ENCODE measurements at regions not wholly inside any gene's neighbourhood (a gene's known extent, or its start where the extent isn't known, plus 50 kb on each side); places are given as distances from the start of the nearest gene placed in this dataset.

- H3K27ac ChIP-seq, result no peak overlapping the region
- DNase-seq (ENCODE audit: low read depth, low spot score), result no peak
These were observed 83.0 kb upstream of the GATA5 start for GRCh38 chr20:62558779-62559178.

GRCh38 chr20:62560162-62560561 is 82.1 kb upstream of the SLCO4A1 start:
- no peak for DNase-seq (ENCODE audit: low read depth, low spot score)
- H3K27ac ChIP-seq, result no peak overlapping the region

- H3K27ac ChIP-seq, result no peak overlapping the region
- DNase-seq (ENCODE audit: low read depth, low spot score), result no peak
These were observed 81.1 kb upstream of the SLCO4A1 start for GRCh38 chr20:62561182-62561581.

DNA sequence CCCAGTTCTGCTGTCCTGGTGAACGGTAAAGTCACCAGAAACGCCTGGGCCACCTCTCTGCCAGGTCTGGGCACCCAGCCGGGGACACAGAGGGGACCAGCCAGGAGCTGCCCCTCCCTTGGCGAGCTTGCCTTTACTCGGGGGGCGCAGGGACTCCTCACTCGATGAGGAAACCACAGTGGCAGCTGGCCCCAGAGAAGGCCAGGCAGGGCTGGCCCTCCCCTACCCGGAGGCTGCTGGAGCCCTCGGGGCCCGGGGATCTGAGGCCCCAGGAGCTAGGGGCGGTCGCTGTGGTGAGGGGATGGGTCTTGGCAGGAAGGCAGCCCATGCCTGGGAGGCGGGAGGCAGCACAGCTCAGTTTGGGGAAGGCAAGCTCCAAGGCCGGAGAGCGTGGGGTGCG is 80.4 kb upstream of the SLCO4A1 start:
- H3K27ac ChIP-seq, result no peak overlapping the region
- no peak for DNase-seq (ENCODE audit: low read depth, low spot score)

GRCh38 chr20:62562831-62563230 is 79.5 kb upstream of the SLCO4A1 start:
- H3K27ac ChIP-seq, result no peak overlapping the region
- no peak for DNase-seq (ENCODE audit: low read depth, low spot score)

DNA sequence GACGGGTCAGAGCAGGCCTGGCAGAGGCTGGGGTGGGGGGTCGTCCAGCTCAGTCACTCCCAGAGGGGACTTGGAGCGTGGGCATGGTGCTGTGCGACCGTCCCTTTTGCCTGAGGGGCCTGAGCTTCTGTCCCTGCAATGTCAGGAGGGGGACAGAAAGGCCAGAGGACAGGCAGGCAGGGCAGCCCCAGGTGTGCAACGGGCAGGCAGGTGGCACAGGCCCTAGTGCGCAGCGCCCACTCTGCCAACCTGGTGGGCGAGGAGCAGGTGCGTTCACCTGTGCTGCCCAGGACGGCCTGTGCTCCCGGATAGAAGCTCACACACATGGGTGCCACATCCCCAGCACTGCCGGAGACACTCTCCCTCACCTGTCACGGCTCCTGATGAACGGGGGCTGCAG is 78.7 kb upstream of the SLCO4A1 start:
- DNase-seq (ENCODE audit: low read depth, low spot score), result no peak
- H3K27ac ChIP-seq, result no peak overlapping the region

DNA sequence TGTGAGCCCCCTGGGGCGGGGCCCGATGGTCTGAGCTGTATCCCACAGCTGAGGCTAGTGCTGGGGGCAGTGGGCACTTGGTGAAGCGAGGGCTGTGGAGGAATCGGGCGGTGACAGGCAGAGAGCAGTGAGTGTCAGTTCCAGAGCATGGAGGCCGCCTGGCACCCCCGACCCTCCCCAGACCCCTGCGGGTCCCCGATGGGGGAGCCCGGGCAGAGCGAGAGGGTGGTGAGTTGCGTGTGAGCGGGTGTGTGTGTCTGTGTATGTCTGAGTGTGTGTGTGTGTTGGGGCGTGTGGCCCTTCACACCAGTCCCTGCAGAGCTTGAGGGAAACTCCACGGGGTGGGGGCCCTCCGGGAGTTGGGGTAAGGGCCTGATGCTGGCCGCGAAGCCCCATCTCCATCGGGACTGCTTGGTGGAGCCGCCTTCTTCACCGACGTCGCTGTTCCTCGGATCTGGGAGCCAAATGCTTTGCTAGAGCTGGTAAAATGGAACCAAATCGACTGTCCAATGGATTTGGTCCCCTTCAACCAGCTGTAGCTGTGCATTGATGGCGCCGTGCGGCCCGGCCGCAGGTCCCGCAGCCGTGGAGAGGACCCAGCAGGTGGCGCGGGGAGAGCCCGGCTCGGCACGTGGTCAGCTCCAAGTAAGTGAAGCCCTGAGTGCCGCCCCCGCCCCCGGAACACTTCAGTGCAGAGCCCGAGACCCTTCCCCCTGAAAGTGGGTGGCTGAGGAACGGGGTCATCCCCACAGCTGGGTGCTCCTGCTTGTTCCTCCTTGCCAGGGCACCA is 77.7 kb upstream of the SLCO4A1 start:
- DNase-seq (ENCODE audit: low read depth, low spot score), result no peak
- H3K27ac ChIP-seq, result no peak overlapping the region

DNA sequence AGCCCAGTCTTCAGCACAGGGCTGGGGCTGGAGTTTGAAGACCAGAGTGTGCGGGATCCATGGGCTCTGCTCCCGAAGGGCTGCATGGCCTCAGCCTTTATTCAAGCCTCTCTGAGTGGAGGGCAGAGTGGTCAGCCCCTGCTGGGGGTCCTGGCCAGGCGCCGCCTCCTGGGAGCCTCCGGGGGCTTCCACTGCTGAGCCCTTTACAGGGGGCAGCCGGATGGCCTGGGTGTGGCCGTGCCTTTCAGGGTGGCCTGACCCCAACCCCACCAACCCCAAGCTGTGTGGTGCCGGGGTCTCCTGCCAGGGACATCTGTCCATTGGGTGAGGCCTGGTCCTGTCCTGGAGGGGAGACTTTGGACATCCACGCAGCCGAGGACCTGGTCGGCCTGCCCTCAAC is 76.0 kb upstream of the SLCO4A1 start:
- DNase-seq (ENCODE audit: low read depth, low spot score), result no peak
- no peak overlapping the region for H3K27ac ChIP-seq

GRCh38 chr20:62566771-62567170 is 75.5 kb upstream of the SLCO4A1 start:
- no peak for DNase-seq (ENCODE audit: low read depth, low spot score)

GRCh38 chr20:62567246-62568044 is 74.9 kb upstream of the SLCO4A1 start:
- no peak for DNase-seq (ENCODE audit: low read depth, low spot score)
- no peak overlapping the region for H3K27ac ChIP-seq

More at GRCh38 chr20:62566771-62567170, 75.5 kb upstream of the SLCO4A1 start:
- no peak overlapping the region for H3K27ac ChIP-seq

DNA sequence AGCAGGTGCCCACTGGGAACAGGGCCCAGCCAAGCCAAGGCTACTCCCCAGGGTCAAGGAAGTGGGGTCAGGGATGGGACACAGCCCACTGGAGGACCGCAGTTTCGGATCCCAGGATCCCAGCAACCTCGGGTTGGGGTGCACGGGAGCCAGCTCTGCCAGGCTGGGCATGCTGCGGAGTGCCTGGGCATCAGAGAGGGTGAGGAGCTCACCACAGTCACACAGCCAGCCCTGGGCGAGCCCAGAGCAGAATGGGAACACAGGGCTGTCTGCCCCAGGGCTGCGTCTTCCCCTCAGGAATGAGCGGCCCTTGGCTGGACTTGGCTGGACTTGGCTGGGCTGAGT is 74.3 kb upstream of the SLCO4A1 start:
- no peak overlapping the region for H3K27ac ChIP-seq
- DNase-seq (ENCODE audit: low read depth, low spot score), result no peak

GRCh38 chr20:62569615-62570014 is 72.7 kb upstream of the SLCO4A1 start:
- no peak overlapping the region for H3K27ac ChIP-seq
- DNase-seq (ENCODE audit: low read depth, low spot score), result no peak

DNA sequence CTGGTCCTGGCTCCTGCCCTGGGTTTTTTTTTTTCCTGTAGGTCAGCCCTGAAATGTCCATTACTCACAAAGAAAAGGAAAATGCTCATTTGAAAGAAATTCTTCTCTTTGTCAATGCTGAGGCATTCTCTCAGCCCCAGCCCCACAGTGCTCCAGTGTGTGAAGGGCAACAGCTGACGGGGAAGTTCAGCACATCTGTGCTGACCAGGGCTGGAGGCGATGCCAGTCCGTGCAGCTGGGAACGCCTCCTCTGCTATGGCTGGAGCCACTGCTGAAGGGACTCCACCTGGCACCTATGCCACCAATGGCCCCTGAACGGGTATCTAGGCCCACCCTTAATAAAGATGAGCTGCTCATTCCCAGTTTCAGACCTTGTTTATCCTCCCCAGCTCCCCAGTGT is 71.9 kb upstream of the SLCO4A1 start:
- no peak overlapping the region for H3K27ac ChIP-seq
- no peak for DNase-seq (ENCODE audit: low read depth, low spot score)

DNA sequence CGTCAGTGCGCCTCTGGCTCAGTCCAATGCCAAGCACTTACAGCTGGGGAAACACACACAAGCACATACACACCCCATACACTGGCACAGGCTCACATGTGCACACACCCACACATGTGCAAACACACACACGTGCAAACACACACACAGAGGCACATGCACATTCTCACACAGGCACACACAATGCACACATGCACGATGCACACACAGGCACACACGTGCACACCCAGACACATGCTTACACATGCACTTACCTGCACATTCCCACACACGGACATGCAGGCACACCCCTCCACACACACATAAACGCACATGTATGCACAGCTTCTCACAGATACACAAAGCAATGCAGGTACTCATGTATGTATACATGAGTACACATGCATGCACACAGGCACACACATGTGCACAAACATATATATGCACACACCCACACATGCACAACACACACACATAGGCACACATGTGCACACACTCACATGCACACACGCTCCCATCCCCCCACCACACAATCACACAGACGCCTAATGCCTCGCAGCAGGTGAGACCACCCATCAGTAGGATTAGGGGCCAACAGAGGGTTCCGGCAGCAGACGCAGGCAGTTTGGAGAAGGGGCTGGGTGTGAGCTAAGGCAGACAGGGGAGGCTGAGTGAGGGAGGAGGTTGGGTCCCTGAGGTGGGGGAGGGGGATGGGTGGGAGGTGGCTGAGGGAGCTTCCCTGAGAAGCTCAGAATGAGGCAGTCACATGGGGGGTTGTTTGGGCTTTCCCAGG is 71.2 kb upstream of the SLCO4A1 start:
- no peak overlapping the region for H3K27ac ChIP-seq
- DNase-seq (ENCODE audit: low read depth, low spot score), result no peak

GRCh38 chr20:62571669-62572344 is 70.5 kb upstream of the SLCO4A1 start:
- no peak for DNase-seq (ENCODE audit: low read depth, low spot score)

DNA sequence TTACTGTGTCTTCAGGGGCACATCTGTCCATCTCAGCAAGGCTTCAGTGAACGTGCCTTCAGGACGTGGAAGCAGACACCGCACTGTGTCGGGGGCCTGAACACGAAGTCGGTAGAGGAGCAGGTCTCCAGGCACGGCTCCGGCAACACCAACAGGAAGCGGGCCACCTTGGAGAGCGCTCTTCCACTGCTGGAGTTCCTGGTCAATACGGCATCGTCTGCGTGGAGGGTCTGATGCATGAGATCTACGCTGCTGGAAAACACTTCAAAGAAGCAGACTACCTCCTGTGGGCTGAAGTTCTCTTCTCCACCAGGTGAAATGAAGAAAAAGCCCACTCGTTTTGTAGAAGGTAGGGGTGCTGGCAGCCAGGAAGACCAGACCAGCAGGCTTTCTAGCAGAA is 69.3 kb upstream of the SLCO4A1 start:
- H3K27ac ChIP-seq, result no peak overlapping the region

More at GRCh38 chr20:62571669-62572344, 70.5 kb upstream of the SLCO4A1 start:
- no peak overlapping the region for H3K27ac ChIP-seq

DNA sequence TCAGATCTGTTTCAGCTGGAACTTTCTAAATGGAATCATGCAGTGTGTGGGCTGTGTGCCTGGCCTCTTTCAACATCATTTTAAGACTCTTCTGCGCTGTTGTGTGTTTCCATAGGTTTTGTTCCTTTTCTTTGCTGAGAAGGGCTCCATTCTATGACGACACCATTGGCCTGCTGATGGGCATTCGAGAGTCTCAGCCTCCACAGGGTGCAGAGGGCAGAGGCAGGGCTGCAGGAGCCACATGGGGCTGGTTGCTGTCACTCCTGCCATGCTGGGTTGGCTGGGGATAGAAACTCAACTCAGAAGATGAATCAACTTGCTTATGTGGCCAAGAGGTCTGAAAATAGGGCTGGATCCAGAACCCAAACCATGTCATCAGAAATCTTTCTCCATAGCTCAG is 68.5 kb upstream of the SLCO4A1 start:
- DNase-seq (ENCODE audit: low read depth, low spot score), result no peak
- H3K27ac ChIP-seq, result no peak overlapping the region

More for the DNA sequence above, 69.3 kb upstream of the SLCO4A1 start:
- no peak for DNase-seq (ENCODE audit: low read depth, low spot score)

DNA sequence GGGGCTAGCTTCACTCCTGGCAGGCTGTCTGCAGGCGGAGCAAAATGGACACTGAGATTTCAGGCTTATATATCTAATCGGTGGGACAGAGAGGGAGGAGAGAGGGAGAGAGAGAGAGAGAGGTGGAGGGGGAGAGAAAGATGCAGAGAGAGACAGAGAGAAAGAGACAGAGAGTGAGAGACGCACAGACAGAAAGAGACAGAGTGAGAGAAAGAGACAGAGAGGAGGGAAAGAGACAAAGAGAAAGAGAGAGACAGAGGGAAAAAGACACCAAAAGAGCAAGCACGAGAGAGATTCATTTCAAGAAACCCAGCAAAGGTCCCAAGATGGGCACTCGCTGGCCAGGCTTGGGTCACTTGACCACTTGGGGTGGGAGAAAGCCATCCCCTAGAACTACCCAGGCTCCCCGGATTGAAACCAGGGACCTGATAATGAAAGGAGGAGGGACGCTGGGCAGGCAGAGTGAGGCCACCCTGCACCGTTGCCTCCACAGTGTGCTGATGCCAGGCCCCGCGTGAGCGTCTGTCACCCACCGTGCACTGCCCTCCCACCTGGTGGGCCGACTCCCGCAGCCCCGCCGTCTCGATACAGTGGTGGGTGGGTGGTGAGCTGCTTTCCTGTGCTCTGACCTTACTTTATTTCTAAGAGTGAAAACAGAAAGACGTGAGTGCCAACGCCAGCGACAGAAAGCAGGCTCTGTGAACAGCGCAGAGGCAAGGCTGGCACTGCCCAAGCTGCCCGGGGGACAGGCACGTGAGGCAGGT is 67.9 kb upstream of the SLCO4A1 start:
- no peak for DNase-seq (ENCODE audit: low read depth, low spot score)
- no peak overlapping the region for H3K27ac ChIP-seq

- H3K27ac ChIP-seq, result no peak overlapping the region
These were observed 66.2 kb upstream of the SLCO4A1 start for GRCh38 chr20:62575976-62576722.

More at GRCh38 chr20:62575976-62576722, 66.2 kb upstream of the SLCO4A1 start:
- DNase-seq (ENCODE audit: low read depth, low spot score), result no peak

Data from epithelial cell of prostate (primary cell).